Esophagus muscularis mucosa (tissue), 3 donors: ENCODE measurements at regions not wholly inside any gene's neighbourhood (a gene's known extent, or its start where the extent isn't known, plus 50 kb on each side); places are given as distances from the start of the nearest gene placed in this dataset.

Experiments used
- CTCF ChIP-seq, 3 experiments: fragments of 200-600 bp in 2 of 3; fragments of 450-650 bp in 1 of 3; sonication (generic) in 2 of 3; IDR thresholded peaks; one replicate each; pipeline ENCODE4 v1.5.1; 2017 to 2019; ENCODE audit warnings: antibody characterized with exemption in 3 of 3, mild to moderate bottlenecking in 2 of 3, moderate library complexity in 1 of 3
- POLR2A ChIP-seq: fragments of 450-650 bp; IDR thresholded peaks from one replicate; pipeline ENCODE4 v1.6.1; 2017; ENCODE audit warnings: antibody characterized with exemption, moderate library complexity, mild to moderate bottlenecking, low read depth

GRCh38 chr14:93859957-93860356 lies 67.2 kb upstream of the FAM181A start:
- TF ChIP-seq CTCF (IDR thresholded peaks at IDR 0.05) (no peak), POLR2A (no peak)
